KBM-7 (cell line): ENCODE measurements at regions not wholly inside any gene's neighbourhood (a gene's known extent, or its start where the extent isn't known, plus 50 kb on each side); places are given as distances from the start of the nearest gene placed in this dataset.
"Not testable (repeated sequence)": the region's sequence is repeated elsewhere in the genome, so short reads cannot be mapped to it uniquely, and the experiment has no call there.

ENCODE experiments used
- DNase-seq: peaks from one replicate; pipeline ENCODE4 v3.0.0-alpha.2; 2015
- in situ Hi-C: fragments of 300-500 bp; cut with MboI; formaldehyde crosslinking; loops from 2 replicates; pipeline ENCODE4 v1.14.3; 2020; ENCODE audit warnings: low sequenced_read_pairs, low pct_unique_long_range_greater_than_20kb, mixed read lengths

- DNase-seq, in situ Hi-C loops: not testable (repeated sequence)
Observed at GRCh38 chr4:15206526-15206925, 204.2 kb downstream of the CPEB2 start.

GRCh38 chr4:15213302-15213970 is 211.2 kb downstream of the CPEB2 start:
- DNase-seq: no peak
- in situ Hi-C loops: no loop called here

GRCh38 chr4:15215109-15215508 is 212.7 kb upstream of the C1QTNF7 start:
- no peak for DNase-seq
- in situ Hi-C loops: no loop called here

- DNase-seq: no peak
- in situ Hi-C loops: loop anchor here (25.0 kb wide), 1 partner anchor 236 kb away; the partner anchor contains the start of gene CC2D2A
Observed at GRCh38 chr4:15226203-15226602, 201.6 kb upstream of the C1QTNF7 start.

- in situ Hi-C loops: loop anchor here (25.0 kb wide), 1 partner anchor 231 kb away; the partner anchor contains the start of gene CC2D2A
- DNase-seq: peak; percentile 76
Observed at GRCh38 chr4:15231265-15232091, 196.4 kb upstream of the C1QTNF7 start.

- DNase-seq: no peak
- in situ Hi-C loops: loop anchor here (25.0 kb wide), 1 partner anchor 230 kb away; the partner anchor contains the start of gene CC2D2A
Observed at GRCh38 chr4:15232366-15233263, 195.2 kb upstream of the C1QTNF7 start.

- in situ Hi-C loops: loop anchor here (25.0 kb wide), 1 partner anchor 229 kb away; the partner anchor contains the start of gene CC2D2A
- DNase-seq: no peak
Observed at GRCh38 chr4:15233264-15233597, 194.6 kb upstream of the C1QTNF7 start.

GRCh38 chr4:15233626-15234025 is 194.2 kb upstream of the C1QTNF7 start:
- DNase-seq: no peak
- in situ Hi-C loops: loop anchor here (25.0 kb wide), 1 partner anchor 229 kb away; the partner anchor contains the start of gene CC2D2A

GRCh38 chr4:15234116-15234855 is 193.5 kb upstream of the C1QTNF7 start:
- DNase-seq: peak; percentile 14
- in situ Hi-C loops: loop anchor here (25.0 kb wide), 1 partner anchor 228 kb away; the partner anchor contains the start of gene CC2D2A

GRCh38 chr4:15234856-15235126 is 193.0 kb upstream of the C1QTNF7 start:
- in situ Hi-C loops: loop anchor here (25.0 kb wide), 1 partner anchor 228 kb away; the partner anchor contains the start of gene CC2D2A
- no peak for DNase-seq

- DNase-seq: no peak
- in situ Hi-C loops: loop anchor here (25.0 kb wide), 1 partner anchor 227 kb away; the partner anchor contains the start of gene CC2D2A
Observed at GRCh38 chr4:15235135-15235534, 192.7 kb upstream of the C1QTNF7 start.

- no peak for DNase-seq
- in situ Hi-C loops: loop anchor here (25.0 kb wide), 1 partner anchor 225 kb away; the partner anchor contains the start of gene CC2D2A
Observed at GRCh38 chr4:15237648-15238230, 190.1 kb upstream of the C1QTNF7 start.

GRCh38 chr4:15238720-15239119 is 189.1 kb upstream of the C1QTNF7 start:
- in situ Hi-C loops: loop anchor here (25.0 kb wide), 1 partner anchor 224 kb away; the partner anchor contains the start of gene CC2D2A
- DNase-seq: peak; percentile 49

GRCh38 chr4:15239866-15240265 is 188.0 kb upstream of the C1QTNF7 start:
- no peak for DNase-seq
- in situ Hi-C loops: loop anchor here (25.0 kb wide), 1 partner anchor 222 kb away; the partner anchor contains the start of gene CC2D2A

GRCh38 chr4:15240764-15241163 is 187.1 kb upstream of the C1QTNF7 start:
- in situ Hi-C loops: loop anchor here (25.0 kb wide), 1 partner anchor 222 kb away; the partner anchor contains the start of gene CC2D2A
- DNase-seq: no peak

GRCh38 chr4:15242021-15242420 is 185.8 kb upstream of the C1QTNF7 start:
- in situ Hi-C loops: loop anchor here (25.0 kb wide), 1 partner anchor 220 kb away; the partner anchor contains the start of gene CC2D2A
- DNase-seq: no peak

GRCh38 chr4:15244354-15244753 is 183.5 kb upstream of the C1QTNF7 start:
- in situ Hi-C loops: loop anchor here (25.0 kb wide), 1 partner anchor 218 kb away; the partner anchor contains the start of gene CC2D2A
- no peak for DNase-seq
